NCI-H2171 (cell line): ENCODE measurements at regions not wholly inside any gene's neighbourhood (a gene's known extent, or its start where the extent isn't known, plus 50 kb on each side); places are given as distances from the start of the nearest gene placed in this dataset.
"Not testable (repeated sequence)": the region's sequence is repeated elsewhere in the genome, so short reads cannot be mapped to it uniquely, and the experiment has no call there.

Source experiments
- DNase-seq: peaks from one replicate; lab custom pipeline; 2025; lab: John Stamatoyannopoulos, UW

DNA sequence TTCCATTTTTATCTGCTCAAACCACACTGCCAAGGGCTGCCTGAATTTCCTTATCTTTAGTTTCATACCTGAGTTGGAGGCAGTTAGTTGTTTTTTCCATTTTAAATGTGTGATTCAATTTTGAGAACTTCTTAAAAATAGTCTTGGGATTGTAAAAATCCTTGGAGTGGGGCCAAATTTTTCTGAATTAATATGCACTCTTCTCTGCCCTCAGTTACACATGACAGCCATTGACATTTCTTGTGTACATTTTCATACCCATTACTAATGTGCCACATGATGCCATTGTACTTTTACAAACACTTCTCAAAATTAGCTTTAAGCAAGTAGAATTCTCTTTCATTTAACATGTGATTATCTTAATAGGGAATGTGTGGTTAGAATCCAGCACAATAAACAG is 141.7 kb downstream of the C3orf38 start:
- no peak for DNase-seq

GRCh38 chr3:88298189-88298588 is 148.4 kb downstream of the C3orf38 start:
- DNase-seq = no peak

DNA sequence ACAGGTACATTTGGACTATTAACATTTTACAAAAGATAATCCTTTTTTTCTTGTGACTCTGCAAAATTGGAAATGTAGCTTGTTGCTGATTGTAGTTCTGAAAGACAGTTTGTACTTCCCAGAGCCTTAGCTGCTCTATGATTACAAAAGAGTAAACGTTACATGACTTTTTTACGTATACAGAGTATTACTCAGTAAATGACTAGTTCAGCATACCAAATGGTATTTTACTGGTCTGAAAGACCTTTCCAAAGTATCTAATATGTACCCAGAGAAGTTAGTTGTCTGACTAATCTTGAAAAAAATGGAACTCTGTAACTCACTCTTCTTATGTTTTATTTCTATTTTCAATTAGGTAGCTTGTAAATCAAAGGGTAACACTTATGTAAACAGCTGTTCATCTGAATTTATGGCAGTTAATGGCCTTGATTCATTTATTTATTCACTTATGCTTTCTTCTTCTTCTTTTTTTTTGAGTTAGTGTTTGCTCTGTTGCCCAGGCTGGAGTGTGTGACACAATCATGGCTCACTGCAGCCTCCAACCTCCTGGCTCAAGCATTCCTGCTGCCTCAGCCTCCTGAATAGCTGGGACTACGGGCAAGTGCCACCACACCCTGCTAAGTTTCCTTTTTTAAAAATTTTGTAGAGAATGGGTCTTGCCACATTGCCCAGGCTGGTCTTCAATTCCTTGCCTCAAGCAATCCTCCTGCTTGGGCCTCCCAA is 151.7 kb downstream of the C3orf38 start:
- DNase-seq = no peak

- DNase-seq = no peak
These were observed 152.2 kb downstream of the C3orf38 start for GRCh38 chr3:88301996-88302393.

DNA sequence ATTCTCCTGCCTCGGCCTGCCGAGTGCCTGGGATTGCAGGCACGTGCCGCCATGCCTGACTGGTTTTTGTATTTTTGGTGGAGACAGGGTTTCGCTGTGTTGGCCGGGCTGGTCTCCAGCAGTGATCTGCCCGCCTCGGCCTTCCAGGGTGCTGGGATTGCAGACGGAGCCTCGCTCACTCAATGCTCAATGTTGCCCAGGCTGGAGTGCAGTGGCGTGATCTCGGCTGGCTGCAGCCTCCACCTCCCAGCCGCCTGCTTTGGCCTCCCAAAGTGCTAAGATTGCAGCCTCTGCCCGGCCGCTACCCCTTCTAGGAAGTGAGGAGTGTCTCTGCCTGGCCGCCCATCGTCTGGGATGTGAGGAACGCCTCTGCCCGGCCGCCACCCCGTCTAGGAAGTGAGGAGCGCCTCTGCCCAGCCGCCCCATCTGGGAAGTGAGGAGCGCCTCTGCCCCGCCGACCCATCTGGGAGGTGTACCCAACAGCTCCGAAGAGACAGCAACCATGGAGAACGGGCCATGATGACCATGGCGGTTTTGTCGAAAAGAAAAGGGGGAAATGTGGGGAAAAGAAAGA is 153.7 kb downstream of the C3orf38 start:
- DNase-seq = not testable (repeated sequence)

- DNase-seq = no peak
These were observed 157.9 kb downstream of the C3orf38 start for GRCh38 chr3:88307666-88308065.

- no peak for DNase-seq
These were observed 162.1 kb downstream of the C3orf38 start for GRCh38 chr3:88311826-88312225.

DNA sequence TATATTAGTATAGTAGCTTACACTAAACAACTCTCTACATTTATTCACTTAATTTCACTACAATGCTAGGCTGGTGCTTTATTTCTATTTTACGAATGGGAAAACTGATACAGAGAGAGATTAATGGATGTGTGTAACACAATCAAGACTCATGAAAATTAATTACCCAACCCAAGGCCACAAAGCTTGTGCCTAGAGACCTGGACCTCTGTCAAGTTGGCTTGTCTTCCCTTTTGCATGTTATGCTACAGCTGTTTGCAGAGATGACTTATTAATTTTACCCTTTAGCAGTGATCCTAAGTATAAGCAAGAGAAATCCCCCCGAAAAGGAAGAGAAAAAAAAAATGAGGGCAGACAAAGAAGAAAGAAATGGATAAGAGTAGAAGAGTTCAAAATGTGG is 162.5 kb downstream of the C3orf38 start:
- DNase-seq = no peak

GRCh38 chr3:88318067-88318466 is 168.3 kb downstream of the C3orf38 start:
- DNase-seq = no peak

- DNase-seq = no peak
These were observed 171.7 kb downstream of the C3orf38 start for GRCh38 chr3:88321363-88322050.

DNA sequence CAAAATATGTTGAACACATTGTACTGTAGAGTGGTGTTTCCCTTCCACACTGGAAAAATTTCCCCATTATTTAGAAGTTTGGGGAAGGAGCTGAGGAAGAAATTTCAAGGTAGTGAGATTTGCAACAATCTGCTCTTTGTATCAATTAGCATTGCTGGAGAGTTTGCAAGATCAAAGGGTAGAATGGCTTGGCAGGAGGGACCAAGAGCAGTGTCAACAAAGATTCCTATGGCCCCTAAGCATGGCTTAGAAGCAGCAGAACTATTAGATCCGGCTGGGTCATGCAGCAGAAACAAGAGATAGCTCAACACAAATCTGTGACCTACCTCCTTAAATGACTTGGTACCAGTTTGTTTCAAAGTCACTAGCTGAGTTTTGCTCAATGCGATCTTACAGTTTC is 175.0 kb downstream of the C3orf38 start:
- no peak for DNase-seq

GRCh38 chr3:88334187-88334868 is 184.6 kb downstream of the C3orf38 start:
- DNase-seq = no peak

GRCh38 chr3:88336894-88337293 is 187.1 kb downstream of the C3orf38 start:
- DNase-seq = no peak

DNA sequence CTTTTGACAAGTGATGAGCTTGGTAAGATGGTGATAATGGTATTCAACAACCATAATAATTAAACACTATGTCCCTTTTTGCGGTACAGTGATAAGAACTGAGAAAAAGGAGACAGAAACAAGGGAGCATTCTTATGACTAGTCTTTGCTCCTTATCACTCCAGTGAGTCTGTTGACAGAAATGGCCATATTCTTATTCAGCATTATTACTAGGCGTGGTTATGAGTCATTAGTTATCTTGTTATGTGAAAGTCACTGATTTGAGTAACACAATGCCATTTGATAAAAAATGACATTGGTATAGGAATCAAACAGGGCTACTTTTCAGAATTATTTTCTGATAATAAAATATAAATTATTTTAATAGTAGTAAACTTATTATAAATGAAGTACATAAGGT is 193.5 kb downstream of the C3orf38 start:
- no peak for DNase-seq

- DNase-seq = no peak
These were observed 196.9 kb downstream of the C3orf38 start for GRCh38 chr3:88346643-88347042.

DNA sequence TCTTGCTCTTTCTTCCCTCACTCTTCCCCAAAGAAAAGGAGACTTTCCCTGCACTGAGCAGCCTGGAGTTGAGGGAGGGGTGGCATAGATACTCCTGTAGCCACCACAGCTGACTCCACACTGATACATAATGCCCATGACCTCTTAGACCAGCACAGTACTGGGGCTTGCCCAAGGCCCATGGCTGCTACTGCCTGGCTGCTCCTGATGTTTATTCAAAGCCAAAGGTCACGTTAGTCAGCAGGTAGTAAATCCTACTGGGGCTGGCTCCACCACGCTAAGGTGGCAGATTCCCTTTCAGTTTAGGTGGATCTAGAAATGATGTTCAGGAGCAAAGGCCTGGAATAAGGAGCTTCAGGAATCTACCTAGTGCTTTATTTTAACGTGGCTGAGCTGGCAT is 212.7 kb downstream of the C3orf38 start:
- DNase-seq = no peak

DNA sequence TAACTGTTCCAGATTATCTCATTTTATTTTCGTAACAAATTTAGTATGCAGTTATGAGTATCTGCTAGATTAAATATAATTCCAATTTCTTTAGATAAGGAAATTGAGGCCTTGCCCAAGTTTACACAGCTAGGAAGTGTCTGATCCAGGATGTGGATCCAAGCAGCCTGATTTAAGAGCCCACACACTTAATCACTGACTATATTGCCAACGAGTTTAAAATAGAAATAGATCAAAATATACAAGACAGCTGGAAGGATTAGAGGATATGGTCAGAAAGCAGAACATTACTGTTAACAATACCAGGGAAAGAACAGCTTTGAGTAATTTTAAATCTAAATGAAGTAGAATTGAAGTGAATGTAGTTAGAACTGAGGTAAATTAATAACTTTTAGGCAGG is 215.2 kb downstream of the C3orf38 start:
- DNase-seq = no peak

DNA sequence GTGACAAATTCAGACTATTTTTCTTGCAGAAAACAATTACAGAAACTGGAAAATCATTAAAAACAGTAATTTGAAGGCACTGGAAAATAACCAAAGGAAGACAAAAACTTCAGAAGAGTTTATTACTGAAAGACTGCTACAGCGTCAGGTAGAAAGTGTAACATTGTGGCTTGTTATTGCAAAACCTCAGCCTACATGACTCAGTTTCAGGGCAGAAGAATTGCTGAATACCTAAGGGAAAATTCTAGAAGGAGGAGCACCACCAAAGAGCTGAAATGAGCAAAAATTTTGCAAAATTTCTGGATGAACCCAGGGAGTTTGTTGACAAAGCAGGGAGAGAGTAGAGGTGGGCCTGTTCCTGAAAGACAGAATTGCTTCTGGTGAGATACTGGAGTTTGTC is 219.6 kb downstream of the C3orf38 start:
- DNase-seq = no peak

DNA sequence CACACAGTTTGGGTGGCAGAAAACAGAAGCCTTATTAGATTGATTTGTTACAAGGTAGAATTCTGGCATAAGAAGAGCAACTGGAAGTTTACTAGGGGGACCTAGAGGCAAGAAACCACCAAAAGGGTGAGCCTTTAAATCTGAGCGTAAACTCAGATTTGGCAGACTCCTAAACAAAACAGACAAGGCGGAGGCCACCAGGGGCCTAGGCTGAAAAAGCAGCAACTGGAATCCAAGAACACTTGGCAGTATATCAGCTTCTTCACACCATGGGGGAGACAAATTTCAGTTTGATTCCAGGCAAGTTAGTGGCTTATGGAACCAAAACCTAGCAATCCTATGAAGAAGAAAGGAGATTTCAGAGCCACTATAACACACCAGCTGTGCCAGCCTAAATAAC is 220.0 kb downstream of the C3orf38 start:
- DNase-seq = no peak

DNA sequence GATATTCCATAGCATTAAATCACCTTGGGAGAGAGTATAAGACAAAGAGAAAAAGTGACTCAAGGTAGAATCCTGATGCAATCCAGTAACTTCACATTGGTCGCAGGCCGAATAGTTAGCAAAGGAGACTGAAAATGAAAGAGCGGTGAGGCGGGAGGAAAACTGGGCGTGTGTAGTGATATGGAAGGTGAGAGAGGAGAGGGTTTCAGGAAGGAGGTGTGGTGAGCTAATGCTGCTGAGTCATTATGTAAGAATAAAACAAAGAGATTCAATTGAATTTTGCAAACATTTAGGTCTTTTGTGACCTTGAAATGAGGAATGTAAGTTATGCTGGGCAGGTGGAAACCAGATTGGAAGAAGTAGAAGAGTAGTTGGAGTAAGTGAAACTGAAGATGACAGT is 235.3 kb downstream of the C3orf38 start:
- DNase-seq = no peak

GRCh38 chr3:88398581-88398980 is 248.8 kb downstream of the C3orf38 start:
- DNase-seq = no peak

GRCh38 chr3:88403319-88403718 is 253.6 kb downstream of the C3orf38 start:
- DNase-seq = no peak

GRCh38 chr3:88408097-88408496 is 258.3 kb downstream of the C3orf38 start:
- DNase-seq = no peak
